SK-N-MC (cell line): ENCODE measurements at regions not wholly inside any gene's neighbourhood (a gene's known extent, or its start where the extent isn't known, plus 50 kb on each side); places are given as distances from the start of the nearest gene placed in this dataset.
"Not testable (repeated sequence)": the region's sequence is repeated elsewhere in the genome, so short reads cannot be mapped to it uniquely, and the experiment has no call there.

Experiments used
- EZH2 ChIP-seq: fragments of 200-600 bp; sonication (generic); IDR thresholded peaks from one replicate; pipeline ENCODE4 v1.6.1; 2017; ENCODE audit warnings: antibody characterized with exemption
- FOXP2 ChIP-seq: optimal IDR thresholded peaks from 2 replicates; pipeline ENCODE3; 2011; ENCODE audit warnings: mild to moderate bottlenecking, moderate library complexity; ENCODE audit not compliant: insufficient read depth; ENCODE audit errors: extremely low read length, control extremely low read depth
- POLR2AphosphoS5 ChIP-seq: IDR thresholded peaks from 2 replicates; pipeline ENCODE4 v1.6.1; 2012; ENCODE audit warnings: mild to moderate bottlenecking, low read depth, low read length, borderline replicate concordance

DNA sequence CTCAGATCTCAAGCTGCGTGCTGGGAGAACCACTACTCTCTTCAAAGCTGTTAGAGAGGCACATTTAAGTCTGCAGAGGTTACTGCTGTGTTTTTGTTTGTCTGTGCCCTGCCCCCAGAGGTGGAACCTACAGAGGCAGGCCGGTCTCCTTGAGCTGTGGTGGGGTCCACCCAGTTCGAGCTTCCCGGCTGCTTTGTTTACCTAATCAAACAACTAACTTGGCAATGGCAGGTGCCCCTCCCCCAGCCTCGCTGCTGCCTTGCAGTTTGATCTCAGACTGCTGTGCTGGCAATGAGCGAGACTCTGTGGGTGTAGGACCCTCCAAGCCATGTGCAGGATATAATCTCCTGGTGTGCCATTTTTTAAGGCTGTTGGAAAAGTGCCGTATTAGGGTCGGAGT lies 442.4 kb downstream of the TMEM232 start:
- TF ChIP-seq POLR2AphosphoS5, EZH2, FOXP2: not testable (repeated sequence)
